ENCODE measurements at regions not wholly inside any gene's neighbourhood (a gene's known extent, or its start where the extent isn't known, plus 50 kb on each side); places are given as distances from the start of the nearest gene placed in this dataset.
"Not testable (repeated sequence)": the region's sequence is repeated elsewhere in the genome, so short reads cannot be mapped to it uniquely, and the experiment has no call there.

GRCh38 chr17:21612123-21613070 is 79.9 kb upstream of the KCNJ18 start:
- H3K4me1 ChIP-seq (replicated peaks in 1 of 4; ENCODE audit: control insufficient read depth in 3 of 4, insufficient read depth in 4 of 4, low read length in 3 of 4); H3K27me3 ChIP-seq (replicated peaks in 1 of 4; ENCODE audit: control insufficient read depth in 3 of 4, extremely low read depth in 1 of 4, insufficient read depth in 3 of 4, low read length in 3 of 4); H3K27ac ChIP-seq (ENCODE audit: low read depth, low read length); H2BK120ac ChIP-seq (replicated peaks; ENCODE audit: low read depth, low read length); H2BK20ac ChIP-seq (ENCODE audit: low read length); H3K9ac ChIP-seq (replicated peaks in 1 of 4; ENCODE audit: extremely low read depth in 1 of 4, low read depth in 3 of 4, low read length in 3 of 4); H2BK12ac ChIP-seq (ENCODE audit: low read depth, low read length); H3K23ac ChIP-seq (ENCODE audit: insufficient read length); H3K4me3 ChIP-seq (ENCODE audit: extremely low read depth in 1 of 4, insufficient read depth in 2 of 4, low read depth in 3 of 4, low read length in 4 of 4); H3K4ac ChIP-seq (replicated peaks; ENCODE audit: insufficient read length, low read depth, low read length); H3K4me2 ChIP-seq (ENCODE audit: insufficient read depth in 1 of 2, low read depth in 2 of 2, low read length in 2 of 2); H3K56ac ChIP-seq (replicated peaks; ENCODE audit: insufficient read length, low read depth, low read length); H3K18ac ChIP-seq (ENCODE audit: extremely low read depth, low read length); H4K91ac ChIP-seq (replicated peaks; ENCODE audit: insufficient read length, low read length); H3K79me1 ChIP-seq (ENCODE audit: low read depth, low read length); H4K20me1 ChIP-seq (replicated peaks in 1 of 2; ENCODE audit: control insufficient read depth in 1 of 2, insufficient read depth in 2 of 2, low read length in 2 of 2); H3K14ac ChIP-seq (ENCODE audit: insufficient read length); H3K36me3 ChIP-seq (ENCODE audit: control insufficient read depth in 2 of 4, insufficient read depth in 4 of 4, low read length in 3 of 4); FAIRE-seq; H2BK5ac ChIP-seq (ENCODE audit: low read depth, low read length); H4K5ac ChIP-seq (ENCODE audit: insufficient read length, low read depth, low read length); H2AK5ac ChIP-seq (ENCODE audit: low read depth, low read length); DNase-seq (ENCODE audit: low read depth in 1 of 2, low spot score in 2 of 2); POLR2A ChIA-PET (ENCODE audit: partially characterized antibody); H4K8ac ChIP-seq (ENCODE audit: extremely low read depth, insufficient read depth, low read length); CTCF ChIA-PET (ENCODE audit: partially characterized antibody); H2AFZ ChIP-seq (ENCODE audit: low read length); H3K23me2 ChIP-seq (ENCODE audit: low read depth, low read length); H2BK15ac ChIP-seq (ENCODE audit: low read length); H3K79me2 ChIP-seq (ENCODE audit: control insufficient read depth in 1 of 2, insufficient read depth in 2 of 2, low read length in 2 of 2): not testable (repeated sequence)
- peaks cover 9 to 36% of the 10 kb centered on the region in 2 experiments for H3K9me3 ChIP-seq (ENCODE audit: insufficient read depth in 2 of 2, low read depth in 1 of 2, low read length in 1 of 2)
- WGBS, 2 experiments (ENCODE audit: extremely low coverage in 1 of 2, insufficient coverage in 1 of 2, insufficient read length in 1 of 2, insufficient replicate concordance in 2 of 2, low coverage in 1 of 2, low lambda C conversion rate in 2 of 2, missing lambda C conversion rate in 1 of 2) = 83 to 90% methylated on average over 2 to 26 of the region's 28 CpGs
